ENCODE measurements at regions not wholly inside any gene's neighbourhood (a gene's known extent, or its start where the extent isn't known, plus 50 kb on each side); places are given as distances from the start of the nearest gene placed in this dataset.

DNA sequence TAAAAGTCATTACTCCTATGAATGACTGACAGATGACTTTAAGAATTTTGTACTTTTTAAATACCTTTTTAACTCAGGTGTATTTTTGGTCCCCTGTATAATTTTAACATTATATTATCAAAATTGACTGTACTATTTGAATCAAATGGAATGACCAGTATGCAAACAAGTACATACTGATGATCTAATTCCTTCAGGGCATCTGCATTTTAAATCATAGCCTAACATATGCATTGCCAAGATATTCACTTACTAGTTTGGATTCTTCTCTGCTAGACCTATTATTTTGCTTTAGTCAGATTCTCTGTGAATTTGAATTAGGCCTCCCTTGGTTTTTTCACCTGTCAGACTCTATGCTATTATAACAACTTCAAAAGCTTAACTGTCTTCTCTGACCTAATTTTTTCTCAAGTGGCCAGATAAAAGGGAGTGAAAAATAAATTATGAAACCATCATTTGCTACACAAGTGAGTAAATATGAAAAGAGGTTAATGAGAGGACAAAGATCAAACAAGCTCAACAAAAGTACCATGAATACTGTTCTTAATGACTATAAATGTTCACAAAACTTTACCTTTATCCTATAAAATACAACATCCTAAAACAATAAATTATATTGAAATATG is 1505.2 kb upstream of the CDH9 start:
- DNase-seq = no peak

DNA sequence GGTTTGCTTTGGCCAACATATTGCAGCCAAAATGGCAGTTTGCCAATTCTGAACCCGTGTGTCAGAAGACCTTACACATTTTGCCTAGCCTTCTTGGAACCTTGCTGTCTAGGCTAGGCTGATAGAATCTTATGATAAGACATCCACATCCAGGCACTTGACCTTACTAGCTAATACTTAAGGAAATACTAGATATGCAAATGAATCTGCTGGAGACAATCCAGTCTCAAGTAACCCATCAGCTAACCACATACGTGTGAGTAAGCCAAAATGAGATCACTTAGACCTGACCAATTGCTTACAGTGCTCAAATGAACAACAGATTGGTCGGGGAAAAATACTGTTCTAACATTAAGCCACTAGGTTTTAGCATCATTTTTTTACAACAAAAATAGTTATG is 1504.6 kb upstream of the CDH9 start:
- DNase-seq = no peak

DNA sequence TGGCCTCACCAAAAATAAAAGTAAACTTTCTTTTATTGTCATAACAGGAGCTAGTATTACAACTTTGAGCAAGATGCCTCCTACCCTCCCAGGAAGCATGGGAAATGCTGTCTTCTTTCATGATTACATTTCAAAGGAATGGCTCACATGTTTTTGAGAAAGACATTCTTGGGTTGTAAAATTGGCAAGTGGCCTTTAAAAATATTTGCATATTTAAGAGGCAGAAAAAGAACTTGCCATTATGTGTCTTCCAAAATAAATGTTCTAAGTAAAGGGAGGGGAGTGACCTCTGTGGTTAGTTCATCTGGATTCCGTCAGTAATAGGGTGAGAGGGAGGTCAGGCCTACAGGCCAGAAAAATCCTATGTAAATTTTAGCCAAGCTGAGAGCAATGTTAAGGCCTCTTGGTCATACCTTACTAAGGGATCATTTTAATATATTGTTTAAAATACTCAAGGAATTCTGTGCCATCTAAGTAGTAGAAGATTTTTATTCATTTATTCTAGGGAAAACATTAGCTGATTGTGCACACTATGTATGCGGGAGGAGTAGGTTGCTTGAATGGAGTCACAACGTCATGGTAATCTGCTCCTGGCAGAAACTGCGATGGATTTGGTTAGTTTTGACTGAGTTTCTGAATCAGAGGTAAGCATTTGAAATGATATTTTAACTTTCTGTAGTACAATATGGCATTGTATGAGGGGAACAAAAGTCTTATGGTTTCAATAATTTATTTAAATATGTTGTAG is 1485.7 kb upstream of the CDH9 start:
- no peak for DNase-seq

DNA sequence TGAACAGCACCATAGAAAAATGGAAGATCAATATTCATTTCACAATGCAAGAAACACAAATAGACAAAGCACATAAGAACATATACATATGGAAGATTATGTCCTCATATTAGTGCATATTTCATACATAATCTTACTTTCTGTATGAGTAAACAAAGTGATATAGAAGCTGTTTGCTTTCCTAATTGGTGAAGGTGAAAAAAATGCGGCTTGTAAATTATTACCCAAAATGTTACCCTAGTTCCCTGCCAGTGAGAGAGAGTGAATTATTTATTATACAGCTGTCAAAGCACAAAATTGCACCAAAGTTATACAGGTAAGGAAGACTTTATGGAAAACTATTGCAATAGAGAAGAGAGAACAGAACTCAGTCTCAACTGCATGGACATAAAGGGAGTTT is 1485.0 kb upstream of the CDH9 start:
- no peak for DNase-seq

DNA sequence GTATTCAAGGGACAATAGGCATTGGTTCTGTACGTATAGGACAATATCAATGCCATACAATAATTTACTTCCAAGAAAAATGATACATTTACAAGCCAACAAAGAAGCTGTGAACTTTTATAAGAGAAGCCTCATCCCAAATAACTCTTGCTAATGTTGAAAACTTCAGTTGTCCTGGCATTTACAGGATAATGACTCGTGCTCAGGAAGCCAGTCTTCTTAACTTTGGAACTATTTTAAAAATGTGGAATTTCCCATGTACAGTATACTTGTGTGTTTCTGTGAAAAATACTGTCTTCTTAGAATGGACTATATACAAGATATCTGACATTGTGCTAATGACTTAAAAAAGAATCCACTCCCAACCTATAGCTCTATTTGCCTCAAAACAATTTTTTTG is 1479.3 kb upstream of the CDH9 start:
- DNase-seq = no peak

DNA sequence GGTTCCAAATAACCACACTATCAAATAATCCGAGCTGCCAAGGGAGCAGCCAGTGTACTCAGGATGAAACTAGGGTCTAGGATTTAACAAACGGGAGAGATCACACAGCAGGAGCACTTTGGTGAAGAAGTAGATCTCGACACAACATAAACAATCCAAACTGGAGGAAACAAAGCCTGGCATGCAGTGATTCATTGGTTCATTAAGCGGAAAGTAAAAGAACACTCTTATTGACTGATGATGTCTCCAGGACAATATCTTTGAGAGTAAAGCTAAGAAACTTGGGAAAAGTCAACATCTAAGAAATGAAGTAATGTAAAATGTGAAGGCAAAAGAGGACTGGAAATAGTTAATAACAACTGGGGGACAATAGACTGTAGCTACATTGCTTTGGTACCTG is 1478.3 kb upstream of the CDH9 start:
- no peak for DNase-seq

DNA sequence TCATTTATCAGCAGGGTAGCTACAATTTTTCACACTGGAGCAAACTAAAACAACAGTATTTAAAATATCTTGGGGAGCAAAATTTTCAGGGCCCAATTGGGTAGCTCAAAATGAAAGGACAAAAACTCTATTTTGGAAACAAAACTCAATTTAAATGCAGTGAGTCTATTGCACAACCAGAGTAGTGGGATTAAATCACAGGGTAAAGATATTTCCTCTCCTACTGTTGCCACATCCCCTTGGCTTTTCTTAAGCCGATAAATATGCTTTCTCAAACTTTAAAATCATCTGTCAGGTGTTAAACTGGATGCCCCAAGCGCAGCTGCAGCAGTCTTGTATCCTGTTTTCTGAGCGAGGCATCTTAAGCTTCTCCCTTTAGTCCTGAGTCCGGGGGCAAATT is 1474.3 kb upstream of the CDH9 start:
- DNase-seq = no peak

DNA sequence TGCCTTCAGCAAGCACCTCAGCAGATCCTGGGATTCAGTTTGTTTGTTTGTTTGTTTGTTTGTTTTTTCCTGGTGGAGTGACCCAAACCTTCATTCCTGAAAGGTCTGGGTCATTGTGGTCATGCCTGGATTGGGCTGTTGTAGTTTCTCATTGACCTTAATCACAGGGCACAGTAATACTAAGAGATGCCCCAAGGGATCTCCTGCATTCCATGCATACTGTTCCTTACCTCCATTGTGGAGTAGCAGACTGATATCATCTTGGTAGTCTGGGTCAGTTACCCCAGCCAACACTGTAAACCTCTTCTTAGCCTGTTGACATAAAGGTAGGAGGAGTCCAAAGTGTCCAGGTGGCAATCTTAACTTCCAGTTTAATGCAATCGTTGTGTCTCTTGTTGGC is 1466.7 kb upstream of the CDH9 start:
- DNase-seq = no peak

DNA sequence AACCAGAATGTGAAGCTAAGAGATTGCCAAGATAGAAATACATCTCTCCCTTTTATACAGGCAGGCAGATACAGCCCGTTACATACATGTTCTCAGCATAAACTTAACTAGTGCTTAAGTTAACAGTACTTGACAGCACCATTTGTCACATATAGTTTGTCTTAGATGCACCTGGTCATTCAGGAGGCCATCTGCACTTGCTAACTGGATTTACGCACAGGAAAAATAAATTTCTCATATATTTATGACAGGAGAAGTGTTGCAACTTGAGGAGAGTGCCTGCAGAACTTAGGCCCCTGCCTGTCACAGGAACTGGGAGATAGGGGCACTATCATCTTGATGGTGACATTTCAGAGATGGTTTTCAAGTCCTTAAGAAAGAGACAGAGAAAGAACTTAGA is 1462.1 kb upstream of the CDH9 start:
- DNase-seq = no peak

DNA sequence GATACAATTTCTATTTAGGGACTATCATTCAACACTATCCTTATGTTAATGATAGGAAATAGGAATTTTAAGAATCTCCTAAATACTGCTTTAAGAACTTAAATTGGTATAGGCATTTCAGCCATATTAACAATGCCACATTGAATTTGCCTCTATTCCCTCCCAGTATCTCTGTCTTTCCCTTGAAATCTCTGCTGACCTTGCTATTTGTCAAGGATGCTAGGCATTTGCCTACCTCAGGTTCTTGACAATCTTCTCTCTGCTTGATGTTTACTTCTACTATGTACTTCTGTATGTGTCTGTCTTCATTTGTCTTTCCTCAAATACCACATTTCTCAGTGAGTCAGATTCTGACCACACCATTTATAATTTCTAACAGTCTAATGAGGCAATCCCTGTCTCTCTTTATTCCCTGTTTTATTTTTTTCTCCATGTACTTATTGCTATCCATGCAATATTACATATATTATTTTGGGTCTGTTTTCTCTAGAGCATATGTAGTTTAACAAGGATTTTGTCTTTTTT is 1461.4 kb upstream of the CDH9 start:
- no peak for DNase-seq

DNA sequence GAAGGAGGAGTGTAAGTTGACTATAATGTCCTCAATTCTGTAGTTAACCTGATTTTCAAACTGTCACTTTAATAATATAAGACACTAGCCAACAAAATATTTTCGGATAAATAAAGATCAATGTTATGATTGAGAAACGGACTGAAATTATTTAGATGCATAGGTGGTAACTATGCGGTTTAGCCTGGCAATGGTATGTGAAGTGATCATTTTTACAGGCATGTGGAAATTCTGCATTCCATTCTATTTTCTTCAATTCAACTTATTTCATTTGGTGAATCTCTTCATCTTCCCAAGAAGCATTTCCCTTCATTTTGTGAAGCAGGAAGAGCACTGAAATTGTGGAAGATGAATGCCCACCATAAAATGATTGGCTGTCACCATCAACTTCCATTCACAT is 1457.5 kb upstream of the CDH9 start:
- no peak for DNase-seq

DNA sequence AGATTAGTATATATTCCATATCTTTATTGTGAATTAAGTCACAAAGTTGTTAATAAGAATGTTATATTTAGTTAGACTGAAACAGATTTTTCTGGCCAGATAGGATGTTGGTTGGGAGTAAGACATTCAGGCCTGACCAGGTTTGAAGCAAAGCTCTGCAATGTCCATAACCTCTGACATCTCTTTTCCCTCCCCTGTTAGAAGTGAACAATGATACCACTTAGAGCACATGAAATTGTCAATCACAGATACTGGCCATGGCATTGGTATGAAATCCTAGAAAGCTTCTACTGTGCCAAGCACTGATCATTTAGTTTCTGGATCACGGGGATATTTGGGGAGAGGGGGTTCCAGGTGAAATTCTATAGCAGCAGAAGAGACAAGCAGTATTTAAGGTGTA is 1455.1 kb upstream of the CDH9 start:
- DNase-seq = no peak

DNA sequence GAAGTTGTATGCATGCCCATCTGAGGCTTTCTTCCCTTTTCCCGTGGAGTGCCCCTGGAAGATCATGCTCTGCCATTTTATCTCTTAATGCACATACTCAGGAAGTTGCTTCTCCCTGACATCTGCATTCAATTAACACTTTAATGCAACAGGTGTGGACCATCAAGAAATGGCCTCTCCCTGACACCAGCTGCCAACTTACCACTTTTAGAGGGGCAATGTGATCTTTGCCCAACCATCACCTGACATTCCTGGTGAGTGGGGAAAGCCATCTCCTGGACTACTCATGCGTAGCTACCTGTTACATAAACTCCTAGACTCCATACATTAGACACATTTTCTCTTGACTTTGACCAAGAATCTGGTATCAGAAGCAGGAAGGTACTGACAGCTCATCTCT is 1450.4 kb upstream of the CDH9 start:
- DNase-seq = no peak

DNA sequence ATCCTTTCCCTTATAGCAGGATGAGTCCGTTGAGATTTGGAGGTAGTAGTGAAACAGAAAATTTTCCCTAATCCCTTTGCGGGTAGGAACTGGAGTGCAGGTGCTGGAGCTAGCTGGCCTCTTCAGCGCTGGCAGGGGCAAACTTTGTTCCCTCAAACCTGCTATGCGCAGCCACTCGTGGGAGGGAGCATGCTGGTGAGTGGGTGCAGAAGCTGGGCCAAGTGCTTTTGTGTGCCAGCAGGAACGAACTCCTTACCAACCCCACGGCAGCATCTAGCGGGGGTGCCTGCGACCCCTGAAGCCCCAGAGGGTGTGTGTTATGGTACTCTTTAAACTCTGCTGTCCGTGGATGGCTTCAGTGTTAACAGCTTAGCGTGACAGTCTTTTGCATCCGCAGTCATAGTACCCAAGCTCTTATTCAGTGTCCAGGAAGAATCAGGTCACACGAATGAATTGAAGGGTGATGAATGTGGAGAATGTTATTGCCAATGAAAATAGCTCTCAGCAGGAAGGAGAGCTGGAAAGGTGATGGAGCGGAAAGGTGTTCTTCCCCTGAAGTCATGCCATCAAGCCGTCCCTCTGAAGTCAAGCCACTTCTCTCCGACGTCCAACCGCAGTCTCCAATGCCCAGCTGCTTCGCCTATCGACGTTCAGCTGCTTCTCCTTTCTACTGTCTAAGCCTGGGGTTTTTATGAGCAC is 1445.1 kb upstream of the CDH9 start:
- no peak for DNase-seq

DNA sequence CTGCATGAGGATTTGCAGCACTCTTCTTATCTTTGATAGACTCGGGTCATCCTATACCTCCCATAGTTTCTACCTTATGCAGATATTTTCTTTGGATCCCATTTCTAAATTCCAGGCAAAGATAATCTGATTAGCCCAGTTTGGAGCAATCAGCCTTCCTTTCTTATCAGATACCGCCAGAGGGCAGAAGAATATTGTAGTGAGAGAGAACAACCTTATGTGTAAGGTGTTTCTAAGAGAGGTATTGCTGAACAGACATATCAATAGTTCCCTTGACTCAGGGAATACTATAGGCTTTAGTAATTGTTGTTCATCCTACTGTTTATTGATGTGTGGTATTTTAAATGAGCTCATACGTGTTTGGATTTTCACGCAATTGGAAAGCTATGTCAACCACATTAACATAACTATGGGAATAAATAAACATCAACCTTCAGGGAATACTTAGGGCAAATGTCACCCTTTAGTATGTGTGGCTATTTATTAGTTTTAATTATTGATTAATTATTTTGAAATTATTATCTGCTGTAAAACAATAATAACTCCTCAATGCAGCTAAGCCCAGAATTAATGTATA is 1435.2 kb upstream of the CDH9 start:
- DNase-seq = no peak

DNA sequence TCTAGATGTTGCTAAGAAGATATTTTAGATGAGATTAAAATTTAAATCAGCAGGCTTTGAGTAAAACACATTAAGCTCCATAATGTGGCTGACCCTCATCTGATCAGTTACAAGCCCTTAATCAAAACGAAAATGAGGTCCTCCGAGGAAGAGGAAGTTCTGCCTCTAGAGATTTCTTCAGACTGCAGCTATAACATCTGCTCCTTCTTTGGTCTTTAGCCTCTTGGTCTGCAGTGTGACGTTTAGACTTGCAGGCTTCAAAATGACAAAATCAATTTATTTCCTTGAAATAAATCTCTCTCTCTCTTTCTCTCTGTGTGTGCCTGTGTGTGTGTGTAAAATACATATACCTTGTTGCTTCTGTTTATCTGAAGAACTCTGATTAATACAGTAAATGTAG is 1429.8 kb upstream of the CDH9 start:
- DNase-seq = no peak

DNA sequence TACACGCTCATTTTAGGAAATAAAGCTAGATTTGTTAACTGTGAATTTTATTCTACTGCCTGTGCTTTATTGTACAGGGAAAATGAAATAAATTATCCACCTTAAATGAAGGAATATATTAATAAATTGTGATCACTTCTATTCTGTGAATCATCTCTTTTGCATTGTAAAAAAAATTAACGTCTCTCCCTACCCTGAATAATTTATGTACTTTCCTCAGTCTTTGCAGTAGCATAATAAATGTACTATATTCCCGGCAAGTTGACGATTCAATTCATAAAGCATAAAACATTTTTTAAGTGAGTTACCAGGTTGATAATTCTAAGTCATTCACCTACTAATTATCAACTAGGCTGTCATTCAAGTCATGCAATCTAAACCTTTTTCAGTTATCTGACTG is 1425.3 kb upstream of the CDH9 start:
- DNase-seq = no peak

DNA sequence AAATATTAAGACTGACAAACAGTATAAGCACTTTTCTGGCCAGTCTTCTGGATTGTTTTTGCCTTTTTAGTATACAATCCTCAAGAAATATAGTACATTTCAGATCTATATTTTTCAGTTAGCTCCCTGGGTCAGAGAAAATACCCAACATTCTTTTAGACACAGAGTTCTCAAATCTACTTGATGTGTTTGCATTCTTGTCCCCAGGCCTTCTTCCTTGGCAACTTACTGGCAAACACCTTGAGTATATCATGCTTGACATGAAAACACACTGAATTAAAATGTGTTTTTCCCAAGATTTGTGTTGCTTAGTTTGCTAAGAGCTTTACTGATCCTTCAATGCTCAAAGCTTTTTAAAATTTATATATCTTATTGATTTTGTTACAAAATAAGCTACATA is 1413.1 kb upstream of the CDH9 start:
- no peak for DNase-seq

DNA sequence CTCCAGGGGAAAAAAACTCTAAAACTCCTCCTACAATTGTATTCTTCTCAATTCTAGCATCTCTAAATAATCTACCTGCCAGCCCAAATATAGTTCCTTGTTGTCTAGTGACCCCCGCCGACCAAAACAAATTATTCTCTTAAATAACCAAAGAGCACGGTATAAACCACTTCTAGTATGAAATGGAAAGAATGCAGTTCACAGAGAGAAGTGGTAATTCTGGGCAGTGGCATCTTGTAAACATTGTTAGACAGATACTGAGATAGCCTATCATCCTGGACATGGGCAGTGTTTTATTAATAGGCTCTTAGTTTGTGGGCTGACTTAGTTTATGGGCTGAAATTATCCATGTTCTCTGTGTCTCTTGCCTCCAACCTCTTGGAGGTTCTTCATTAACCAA is 1412.6 kb upstream of the CDH9 start:
- DNase-seq = no peak

DNA sequence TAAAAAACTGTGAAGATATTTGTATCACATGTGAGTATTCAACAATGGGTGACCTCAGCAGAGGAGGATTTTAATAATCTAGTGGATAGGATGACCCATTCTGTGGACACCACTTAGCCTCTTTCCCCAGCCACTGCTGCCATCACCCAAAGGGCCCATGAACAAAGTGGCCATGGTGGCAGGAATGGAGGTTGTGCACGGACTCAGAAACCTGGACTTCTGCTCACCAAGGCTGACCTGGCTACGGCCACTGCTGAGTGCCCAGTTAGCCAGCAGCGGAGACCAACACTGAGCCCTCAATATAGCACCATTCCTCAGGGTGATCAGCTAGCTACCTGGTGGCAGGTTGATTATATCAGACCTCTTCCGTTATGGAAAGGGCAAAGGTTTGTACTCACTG is 1410.4 kb upstream of the CDH9 start:
- no peak for DNase-seq

DNA sequence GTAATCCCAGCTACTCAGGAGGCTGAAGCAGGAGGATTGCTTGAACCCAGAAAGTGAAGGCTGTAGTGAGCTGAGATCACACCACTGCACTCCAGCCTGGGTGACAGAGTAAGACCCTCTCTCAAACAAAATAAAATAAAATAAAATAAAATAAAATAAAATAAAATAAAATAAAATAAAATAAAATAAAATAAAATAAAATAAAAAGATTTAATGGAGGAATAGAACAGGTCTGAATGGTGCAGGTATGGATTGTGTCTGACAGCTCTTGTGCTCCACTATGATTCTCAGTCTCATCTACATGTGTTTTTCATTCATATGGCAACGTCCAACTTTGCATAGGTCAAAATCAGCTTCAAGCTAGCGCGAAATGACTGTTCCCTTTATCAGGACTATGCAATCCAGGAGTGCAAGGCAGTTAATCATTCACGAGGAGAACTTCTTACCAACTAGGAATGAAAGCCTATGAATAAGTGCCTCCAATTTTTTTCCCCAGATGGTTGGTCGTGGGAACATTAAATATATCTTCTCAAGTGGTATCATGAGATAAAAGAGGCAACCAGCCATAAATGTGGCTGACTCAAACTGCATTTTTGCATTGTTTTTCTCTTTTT is 1392.3 kb upstream of the CDH9 start:
- no peak for DNase-seq

DNA sequence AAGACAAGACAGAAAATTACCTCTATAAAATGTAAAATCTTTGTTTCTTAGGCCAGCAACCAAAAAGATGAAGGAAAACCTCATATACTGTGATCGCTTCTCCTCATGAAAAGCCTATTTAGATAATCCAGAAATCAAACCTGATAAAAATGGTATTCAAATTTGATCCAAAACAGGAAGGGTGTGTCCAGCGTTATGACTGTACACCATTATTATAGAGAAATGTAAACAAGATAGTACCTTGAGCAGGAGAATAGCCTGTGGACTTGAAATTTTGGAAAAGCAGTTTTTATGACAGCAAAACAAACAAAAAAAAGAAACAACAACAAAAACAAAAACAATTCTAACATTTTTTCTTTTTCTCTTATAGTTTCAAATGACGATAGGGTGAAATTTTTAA is 1382.8 kb upstream of the CDH9 start:
- DNase-seq = no peak

DNA sequence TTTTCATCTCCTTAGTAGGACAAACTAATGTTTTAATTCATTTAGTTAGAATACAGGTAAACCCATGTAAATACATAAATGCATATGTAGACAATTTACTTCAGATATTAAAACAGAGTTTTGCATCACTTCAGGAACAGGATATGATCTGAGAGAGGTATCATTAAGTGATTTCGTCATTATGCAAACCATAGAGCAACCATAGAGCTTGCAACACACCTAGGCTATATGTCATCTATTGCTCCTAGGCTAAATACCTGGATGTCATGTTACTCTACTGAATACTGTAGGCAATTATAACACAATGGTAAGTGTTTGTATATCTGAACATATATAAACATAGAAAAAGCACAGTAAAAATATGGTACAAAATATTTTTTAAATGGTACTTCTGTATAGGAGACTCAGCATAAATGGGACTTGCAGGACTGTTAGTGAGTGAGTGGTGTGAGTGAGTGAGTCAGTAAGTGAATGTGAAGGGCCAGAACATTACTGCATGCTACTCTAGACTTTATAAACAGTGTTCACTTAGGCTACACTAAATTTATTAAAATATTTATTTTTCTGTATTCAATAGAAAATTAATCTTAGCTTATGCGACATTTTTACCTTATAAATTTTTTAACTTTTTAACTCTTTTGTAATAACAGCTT is 1377.5 kb upstream of the CDH9 start:
- no peak for DNase-seq
